SH-SY5Y (cell line): ENCODE measurements at regions not wholly inside any gene's neighbourhood (a gene's known extent, or its start where the extent isn't known, plus 50 kb on each side); places are given as distances from the start of the nearest gene placed in this dataset.

Experiments
- GATA2 ChIP-seq: IDR thresholded peaks from 2 replicates; pipeline ENCODE4 v1.6.1; 2011; ENCODE audit warnings: mild to moderate bottlenecking, low read depth, low read length
- GATA3 ChIP-seq: IDR thresholded peaks from 2 replicates; pipeline ENCODE4 v1.6.1; 2011; ENCODE audit warnings: low read depth, mild to moderate bottlenecking, low read length, moderate library complexity

DNA sequence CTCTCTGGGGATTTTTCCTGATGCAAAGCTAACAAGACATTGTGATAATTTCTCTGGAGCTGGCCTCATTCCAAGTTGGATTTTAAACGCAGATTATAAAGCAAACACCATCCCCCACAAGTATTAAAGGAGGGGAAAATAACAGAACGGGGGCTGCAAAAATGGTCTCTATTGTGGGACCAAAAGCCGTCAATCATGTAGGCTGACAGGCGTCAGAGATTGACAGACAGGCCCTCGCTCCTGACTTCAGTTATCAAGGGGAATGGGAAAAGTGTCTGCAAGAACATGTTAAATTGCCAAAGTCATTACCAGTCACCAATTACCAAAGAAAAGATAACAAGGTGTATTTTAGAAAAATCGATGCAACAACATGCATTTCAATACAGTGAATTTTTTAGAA, 307.4 kb upstream of the POU3F1 start:
- TF ChIP-seq GATA3 = no peak
- no peak for TF ChIP-seq GATA2
